NCI-H1417 treated with DMSO at 0.1 percent for 48 hours (cell line): ENCODE measurements at regions not wholly inside any gene's neighbourhood (a gene's known extent, or its start where the extent isn't known, plus 50 kb on each side); places are given as distances from the start of the nearest gene placed in this dataset.

Experiments used
- DNase-seq: peaks from one replicate; lab custom pipeline; 2025; lab: John Stamatoyannopoulos, UW

- DNase-seq, result no peak
These were observed 136.5 kb upstream of the ADARB2 start for GRCh38 chr10:1873661-1874315.

- DNase-seq, result no peak
These were observed 134.9 kb upstream of the ADARB2 start for GRCh38 chr10:1872151-1872726.

- DNase-seq, result no peak
These were observed 133.2 kb upstream of the ADARB2 start for GRCh38 chr10:1870491-1870890.

- DNase-seq, result no peak
These were observed 132.5 kb upstream of the ADARB2 start for GRCh38 chr10:1869861-1870260.

- no peak for DNase-seq
These were observed 123.0 kb upstream of the ADARB2 start for GRCh38 chr10:1860351-1860750.

GRCh38 chr10:1858547-1858946 lies 121.2 kb upstream of the ADARB2 start:
- no peak for DNase-seq

GRCh38 chr10:1858048-1858447 lies 120.7 kb upstream of the ADARB2 start:
- no peak for DNase-seq

GRCh38 chr10:1855911-1856310 lies 118.6 kb upstream of the ADARB2 start:
- DNase-seq, result no peak

GRCh38 chr10:1854271-1854670 lies 116.9 kb upstream of the ADARB2 start:
- DNase-seq, result no peak

- DNase-seq, result no peak
These were observed 116.5 kb upstream of the ADARB2 start for GRCh38 chr10:1853801-1854200.

GRCh38 chr10:1852841-1853240 lies 115.5 kb upstream of the ADARB2 start:
- DNase-seq, result no peak

GRCh38 chr10:1851762-1852161 lies 114.4 kb upstream of the ADARB2 start:
- DNase-seq, result no peak

GRCh38 chr10:1850971-1851527 lies 113.7 kb upstream of the ADARB2 start:
- no peak for DNase-seq

- no peak for DNase-seq
These were observed 110.0 kb upstream of the ADARB2 start for GRCh38 chr10:1847361-1847760.

- DNase-seq, result no peak
These were observed 108.7 kb upstream of the ADARB2 start for GRCh38 chr10:1846032-1846431.

GRCh38 chr10:1841759-1842158 lies 104.4 kb upstream of the ADARB2 start:
- no peak for DNase-seq

- DNase-seq, result no peak
These were observed 92.4 kb upstream of the ADARB2 start for GRCh38 chr10:1829712-1830111.

- no peak for DNase-seq
These were observed 87.6 kb upstream of the ADARB2 start for GRCh38 chr10:1824928-1825327.

GRCh38 chr10:1814556-1814955 lies 77.2 kb upstream of the ADARB2 start:
- no peak for DNase-seq

- DNase-seq, result no peak
These were observed 71.9 kb upstream of the ADARB2 start for GRCh38 chr10:1809139-1809741.

- DNase-seq, result no peak
These were observed 70.6 kb upstream of the ADARB2 start for GRCh38 chr10:1807924-1808323.

- DNase-seq, result no peak
These were observed 69.9 kb upstream of the ADARB2 start for GRCh38 chr10:1807196-1807595.

GRCh38 chr10:1802413-1802812 lies 65.1 kb upstream of the ADARB2 start:
- no peak for DNase-seq
